SK-N-SH (cell line): ENCODE measurements at regions not wholly inside any gene's neighbourhood (a gene's known extent, or its start where the extent isn't known, plus 50 kb on each side); places are given as distances from the start of the nearest gene placed in this dataset.

Experiments
- CTCF ChIA-PET: fragments of 300-600, 350-600 bp; formaldehyde crosslinking; extraction: SDS; loops from one replicate; lab custom pipeline; 2021; lab: Yijun Ruan, JAX
- POLR2A ChIA-PET: fragments of 350-600 bp; sonication (Branson Sonifier 250); formaldehyde crosslinking; extraction: SDS; loops from one replicate; lab custom pipeline; 2020; ENCODE audit warnings: antibody characterized with exemption, inconsistent platforms; lab: Yijun Ruan, JAX
- DNase-seq: peaks from one replicate; pipeline ENCODE4 v3.0.0; 2012
- H2AFZ ChIP-seq: fragments of 200-600 bp; sonication (generic); 2 replicates; pipeline ENCODE4 v1.8.1; 2016; ENCODE audit warnings: antibody characterized with exemption, mild to moderate bottlenecking, low read depth
- H3F3A ChIP-seq: fragments of 200-600 bp; sonication (generic); replicated peaks from 2 replicates; pipeline ENCODE3; 2016; ENCODE audit warnings: antibody characterized with exemption, mild to moderate bottlenecking; ENCODE audit not compliant: insufficient read depth
- H3K27ac ChIP-seq, 2 experiments: fragments of 200-500 bp in 1 of 2; fragments of 200-600 bp in 1 of 2; sonication (Bioruptor generic) in 1 of 2; sonication (generic), shearing (Covaris generic) in 1 of 2; 2 replicates each; pipeline versions ENCODE4 v1.5.1 to v1.6.1; 2014 to 2016; ENCODE audit warnings: low read depth in 2 of 2, inconsistent platforms in 1 of 2, low read length in 1 of 2, mild to moderate bottlenecking in 1 of 2, mixed read lengths in 1 of 2
- H3K27me3 ChIP-seq: fragments of 200-600 bp; sonication (generic), shearing (Covaris generic); 2 replicates; pipeline ENCODE4 v1.6.1; 2016; ENCODE audit warnings: mixed run types; ENCODE audit not compliant: insufficient read depth
- H3K36me3 ChIP-seq, 2 experiments: fragments of 200-500 bp in 1 of 2; fragments of 200-600 bp in 1 of 2; sonication (Bioruptor generic) in 1 of 2; sonication (generic) in 1 of 2; replicated peaks in 1 of 2; 2 replicates each; pipeline versions ENCODE3 to v1.5.1; 2014 to 2016; ENCODE audit warnings: low read length in 1 of 2, mild to moderate bottlenecking in 1 of 2; ENCODE audit not compliant: insufficient read depth in 2 of 2, control insufficient read depth in 1 of 2
- H3K4me1 ChIP-seq, 2 experiments: fragments of 200-500 bp in 1 of 2; fragments of 200-600 bp in 1 of 2; sonication (Bioruptor generic) in 1 of 2; sonication (generic), shearing (Covaris generic) in 1 of 2; 2 replicates each; pipeline versions ENCODE4 v1.5.1 to v1.6.1; 2014 to 2016; ENCODE audit warnings: low read depth in 1 of 2, low read length in 1 of 2, mixed run types in 1 of 2; ENCODE audit not compliant: insufficient read depth in 2 of 2, control insufficient read depth in 1 of 2
- H3K4me2 ChIP-seq: fragments of 200-600 bp; sonication (generic), shearing (Covaris generic); 2 replicates; pipeline ENCODE4 v1.6.1; 2017; ENCODE audit warnings: mixed run types
- H3K4me3 ChIP-seq, 2 experiments: fragments of 200-500 bp in 1 of 2; fragments of 200-600 bp in 1 of 2; sonication (Bioruptor generic) in 1 of 2; sonication (generic), shearing (Covaris generic) in 1 of 2; 2 replicates each; pipeline versions ENCODE4 v1.5.1 to v1.8.1; 2014 to 2016; ENCODE audit warnings: low read depth in 2 of 2, inconsistent platforms in 1 of 2, low read length in 1 of 2, mild to moderate bottlenecking in 1 of 2, mixed read lengths in 1 of 2, moderate library complexity in 1 of 2
- H3K79me2 ChIP-seq: fragments of 200-600 bp; sonication (generic); 2 replicates; pipeline ENCODE4 v1.8.1; 2017; ENCODE audit warnings: mild to moderate bottlenecking; ENCODE audit not compliant: insufficient read depth
- H3K9ac ChIP-seq: fragments of 200-600 bp; sonication (generic); 2 replicates; pipeline ENCODE4 v1.6.1; 2017; ENCODE audit warnings: mixed run types
- H3K9me2 ChIP-seq: fragments of 200-600 bp; sonication (generic); 2 replicates; pipeline ENCODE4 v1.6.1; 2017; ENCODE audit warnings: mixed run types
- H3K9me3 ChIP-seq: fragments of 200-600 bp; sonication (generic); 2 replicates; pipeline ENCODE4 v1.6.1; 2017; ENCODE audit warnings: mixed run types, mild to moderate bottlenecking, moderate library complexity
- H4K20me1 ChIP-seq: fragments of 200-600 bp; sonication (generic); 2 replicates; pipeline ENCODE4 v1.6.1; 2017; ENCODE audit warnings: mild to moderate bottlenecking, mixed run types; ENCODE audit not compliant: insufficient read depth
- CHD2 ChIP-seq: fragments of 150-350 bp; IDR thresholded peaks from 2 replicates; pipeline ENCODE4 v1.6.1; 2018; ENCODE audit warnings: low read length; ENCODE audit not compliant: partially characterized antibody
- EP300 ChIP-seq, 2 experiments: IDR thresholded peaks; 2 replicates each; pipeline versions ENCODE4 v1.4.0 to v1.6.1; 2012; ENCODE audit warnings: borderline replicate concordance in 1 of 2, low read depth in 1 of 2, low read length in 1 of 2
- EZH2phosphoT487 ChIP-seq: fragments of 200-600 bp; sonication (generic); IDR thresholded peaks from 2 replicates; pipeline ENCODE4 v1.6.1; 2017; ENCODE audit warnings: low read depth, mixed run types, mild to moderate bottlenecking, antibody characterized with exemption, moderate library complexity, borderline replicate concordance
- FOSL2 ChIP-seq: IDR thresholded peaks from 2 replicates; pipeline ENCODE4 v1.4.0; 2012; ENCODE audit warnings: low read depth, mild to moderate bottlenecking, moderate library complexity, borderline replicate concordance
- FOXJ3 ChIP-seq: sonication (generic); formaldehyde crosslinking; IDR thresholded peaks from 2 replicates; pipeline ENCODE4 v1.5.1; 2020; ENCODE audit warnings: mild to moderate bottlenecking, missing genetic modification reagents
- FOXM1 ChIP-seq: IDR thresholded peaks from 2 replicates; pipeline ENCODE4 v1.4.0; 2012; ENCODE audit warnings: low read depth, mild to moderate bottlenecking
- GATA2 ChIP-seq: sonication (generic); formaldehyde crosslinking; IDR thresholded peaks from 2 replicates; pipeline ENCODE4 v1.5.0; 2020; ENCODE audit warnings: mild to moderate bottlenecking, missing genetic modification reagents
- JUND ChIP-seq: IDR thresholded peaks from 2 replicates; pipeline ENCODE4 v1.4.0; 2012
- MAX ChIP-seq: IDR thresholded peaks from 2 replicates; pipeline ENCODE4 v1.4.0; 2012; ENCODE audit warnings: low read depth
- PBX3 ChIP-seq: IDR thresholded peaks from 2 replicates; pipeline ENCODE4; 2012
- REST ChIP-seq: IDR thresholded peaks from 2 replicates; pipeline ENCODE4 v1.6.1; 2012; ENCODE audit warnings: mild to moderate bottlenecking, low read depth, low read length, moderate library complexity
- RFX5 ChIP-seq: IDR thresholded peaks from 2 replicates; pipeline ENCODE4 v1.6.1; 2012; ENCODE audit warnings: mild to moderate bottlenecking, improper control_type of control experiment, low read length
- RXRA ChIP-seq: IDR thresholded peaks from 2 replicates; pipeline ENCODE4 v1.4.0; 2012; ENCODE audit warnings: low read depth, mild to moderate bottlenecking, borderline replicate concordance
- SIN3A ChIP-seq: IDR thresholded peaks from 2 replicates; pipeline ENCODE4 v1.6.1; 2012; ENCODE audit warnings: low read depth, mild to moderate bottlenecking, low read length, moderate library complexity, borderline replicate concordance
- TAF1 ChIP-seq: IDR thresholded peaks from 2 replicates; pipeline ENCODE4 v1.6.1; 2012; ENCODE audit warnings: low read depth, mild to moderate bottlenecking, low read length, moderate library complexity, borderline replicate concordance
- TEAD4 ChIP-seq: IDR thresholded peaks from 2 replicates; pipeline ENCODE4 v1.4.0; 2012; ENCODE audit warnings: mild to moderate bottlenecking, borderline replicate concordance; ENCODE audit not compliant: insufficient read depth
- USF1 ChIP-seq: IDR thresholded peaks from 2 replicates; pipeline ENCODE4 v1.4.0; 2012; ENCODE audit warnings: low read depth, borderline replicate concordance
- USF2 ChIP-seq: fragments of 150-350 bp; IDR thresholded peaks from 2 replicates; pipeline ENCODE4 v1.6.1; 2017; ENCODE audit warnings: antibody characterized with exemption, low read length, low read depth, borderline replicate concordance
- YY1 ChIP-seq: IDR thresholded peaks from 2 replicates; pipeline ENCODE4 v1.4.0; 2012; ENCODE audit warnings: low read depth, mild to moderate bottlenecking
- ZBTB33 ChIP-seq: IDR thresholded peaks from 2 replicates; pipeline ENCODE4 v1.4.0; 2012; ENCODE audit warnings: low read depth, borderline replicate concordance
- WGBS: methylation state at CpG from one replicate; pipeline ENCODE4 v1.1.6; 2017; ENCODE audit warnings: low lambda C conversion rate; 5-methylcytosine and 5-hydroxymethylcytosine counted together

GRCh38 chr20:57824909-57825308 is 115.1 kb upstream of the PMEPA1 start:
- H3K4me1 ChIP-seq = peaks cover 0 to 11% of the 10 kb centered on the region in 2 experiments; a peak in 1 of 4 replicates
- no peaks in the 10 kb centered on the region for H3K79me2 ChIP-seq
- H3F3A ChIP-seq = no peaks in the 10 kb centered on the region
- no peak overlapping the region for H3K9ac ChIP-seq
- H3K4me3 ChIP-seq = no peak overlapping the region
- H2AFZ ChIP-seq = no peak overlapping the region
- DNase-seq = no peak
- no peaks in the 10 kb centered on the region for H3K36me3 ChIP-seq
- no peaks in the 10 kb centered on the region for H4K20me1 ChIP-seq
- ChIA-PET POLR2A (no interaction called here), CTCF (interaction anchor here (1.4 kb wide), 1 partner anchor 14 kb away, joined by 3 read pairs; no protein-coding TSS in a partner anchor)
- no peak overlapping the region for H3K27ac ChIP-seq
- no peaks in the 10 kb centered on the region; the same call in 1 of the 2 replicates for H3K27me3 ChIP-seq
- TF ChIP-seq EZH2phosphoT487 = no peak
- no peak for TF ChIP-seq YY1
- no peak for TF ChIP-seq ZBTB33
- no peak for TF ChIP-seq USF1
- no peak for TF ChIP-seq FOXM1
- TF ChIP-seq TAF1 = no peak
- TF ChIP-seq FOSL2 = no peak
- TF ChIP-seq REST = no peak
- no peak for TF ChIP-seq TEAD4
- no peak for TF ChIP-seq USF2
- TF ChIP-seq CHD2 = no peak
- TF ChIP-seq SIN3A = no peak
- no peak for TF ChIP-seq EP300 (IDR thresholded peaks at IDR 0.05; ENCODE audit: borderline replicate concordance in 1 of 2, low read depth in 1 of 2, low read length in 1 of 2)
- TF ChIP-seq RFX5 = no peak
- no peak for TF ChIP-seq PBX3
- TF ChIP-seq RXRA = no peak
- TF ChIP-seq JUND = no peak
- no peak for TF ChIP-seq MAX
- TF ChIP-seq GATA2 (CRISPR knock-in tag) = no peak
- no peak for TF ChIP-seq FOXJ3 (CRISPR knock-in tag)
- H3K9me2 ChIP-seq = no peaks in the 10 kb centered on the region
- H3K4me2 ChIP-seq = no peak overlapping the region
- WGBS = 77% methylated on average over 6 of the region's 6 CpGs
- no peaks in the 10 kb centered on the region for H3K9me3 ChIP-seq
